ENCODE measurements at regions not wholly inside any gene's neighbourhood (a gene's known extent, or its start where the extent isn't known, plus 50 kb on each side); places are given as distances from the start of the nearest gene placed in this dataset.

- TF ChIP-seq, protein P1, sequence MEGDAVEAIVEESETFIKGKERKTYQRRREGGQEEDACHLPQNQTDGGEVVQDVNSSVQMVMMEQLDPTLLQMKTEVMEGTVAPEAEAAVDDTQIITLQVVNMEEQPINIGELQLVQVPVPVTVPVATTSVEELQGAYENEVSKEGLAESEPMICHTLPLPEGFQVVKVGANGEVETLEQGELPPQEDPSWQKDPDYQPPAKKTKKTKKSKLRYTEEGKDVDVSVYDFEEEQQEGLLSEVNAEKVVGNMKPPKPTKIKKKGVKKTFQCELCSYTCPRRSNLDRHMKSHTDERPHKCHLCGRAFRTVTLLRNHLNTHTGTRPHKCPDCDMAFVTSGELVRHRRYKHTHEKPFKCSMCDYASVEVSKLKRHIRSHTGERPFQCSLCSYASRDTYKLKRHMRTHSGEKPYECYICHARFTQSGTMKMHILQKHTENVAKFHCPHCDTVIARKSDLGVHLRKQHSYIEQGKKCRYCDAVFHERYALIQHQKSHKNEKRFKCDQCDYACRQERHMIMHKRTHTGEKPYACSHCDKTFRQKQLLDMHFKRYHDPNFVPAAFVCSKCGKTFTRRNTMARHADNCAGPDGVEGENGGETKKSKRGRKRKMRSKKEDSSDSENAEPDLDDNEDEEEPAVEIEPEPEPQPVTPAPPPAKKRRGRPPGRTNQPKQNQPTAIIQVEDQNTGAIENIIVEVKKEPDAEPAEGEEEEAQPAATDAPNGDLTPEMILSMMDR (IDR thresholded peaks at IDR 0.05; ENCODE audit: insufficient read depth, low read length, poor library complexity, severe bottlenecking), result no peak
- TF ChIP-seq EZH2phosphoT487 (conservative IDR thresholded peaks at IDR 0.05; ENCODE audit: low read length), result no peak
- Histone ChIP-seq H3F3A (ENCODE audit: insufficient read depth) (no peaks in the 10 kb centered on the region), H3K36me3 (ENCODE audit: low read length) (no peaks in the 10 kb centered on the region), H3K27ac (ENCODE audit: low read depth, low read length) (no peak overlapping the region), H3K27me3 (ENCODE audit: low read length) (no peaks in the 10 kb centered on the region), H3K4me2 (ENCODE audit: low read depth, low read length, poor library complexity, severe bottlenecking) (no peak overlapping the region), H2AFZ (ENCODE audit: low read depth, low read length, severe bottlenecking) (no peak overlapping the region), H3K4me3 (ENCODE audit: insufficient read depth, low read length, poor library complexity, severe bottlenecking) (no peak overlapping the region), H3K9me2 (replicated peaks; ENCODE audit: insufficient read depth, low read length) (no peaks in the 10 kb centered on the region), H3K9me3 (ENCODE audit: insufficient read depth, low read length) (no peaks in the 10 kb centered on the region), H3K9ac (ENCODE audit: low read length) (no peak overlapping the region), H4K20me1 (ENCODE audit: low read depth, low read length) (no peaks in the 10 kb centered on the region), H3K79me2 (ENCODE audit: insufficient read depth, low read length) (no peaks in the 10 kb centered on the region)
Observed at GRCh38 chr2:56455642-56456041, 271.9 kb downstream of the CCDC85A start.

DNA sequence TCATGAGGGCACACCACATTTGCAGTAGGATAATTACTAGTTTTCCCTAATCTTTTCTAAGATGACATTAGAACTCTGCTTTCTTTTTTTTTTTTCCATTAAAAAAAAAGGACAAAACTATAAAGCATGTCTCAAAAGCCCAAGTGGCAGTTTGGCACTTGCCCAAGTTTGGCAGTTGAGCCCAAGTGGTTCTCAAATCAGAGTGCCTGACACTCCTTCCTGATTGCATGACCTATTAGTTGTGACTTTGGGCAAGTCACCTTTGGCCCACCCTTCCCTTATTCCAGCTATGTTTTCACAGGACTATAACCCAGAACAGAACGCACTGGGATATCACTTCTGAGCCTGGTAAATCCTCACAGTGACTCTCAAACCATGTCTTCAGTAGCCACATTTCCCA is 273.0 kb downstream of the CCDC85A start:
- no peaks in the 10 kb centered on the region for H3K36me3 ChIP-seq (ENCODE audit: low read length)
- H3K27me3 ChIP-seq (ENCODE audit: low read length), result no peaks in the 10 kb centered on the region
- H3K9ac ChIP-seq (ENCODE audit: low read length), result no peak overlapping the region
- TF ChIP-seq, protein P1 (IDR thresholded peaks at IDR 0.05; ENCODE audit: insufficient read depth, low read length, poor library complexity, severe bottlenecking), result no peak
- no peak for TF ChIP-seq EZH2phosphoT487 (conservative IDR thresholded peaks at IDR 0.05; ENCODE audit: low read length)
- H3F3A ChIP-seq (ENCODE audit: insufficient read depth), result no peaks in the 10 kb centered on the region
- H3K27ac ChIP-seq (ENCODE audit: low read depth, low read length), result no peak overlapping the region
- no peak overlapping the region for H2AFZ ChIP-seq (ENCODE audit: low read depth, low read length, severe bottlenecking)
- no peak overlapping the region for H3K4me2 ChIP-seq (ENCODE audit: low read depth, low read length, poor library complexity, severe bottlenecking)
- no peaks in the 10 kb centered on the region for H3K79me2 ChIP-seq (ENCODE audit: insufficient read depth, low read length)
- no peak overlapping the region for H3K4me3 ChIP-seq (ENCODE audit: insufficient read depth, low read length, poor library complexity, severe bottlenecking)
- H4K20me1 ChIP-seq (ENCODE audit: low read depth, low read length), result no peaks in the 10 kb centered on the region
- no peaks in the 10 kb centered on the region for H3K9me3 ChIP-seq (ENCODE audit: insufficient read depth, low read length)
- H3K9me2 ChIP-seq (replicated peaks; ENCODE audit: insufficient read depth, low read length), result no peaks in the 10 kb centered on the region

GRCh38 chr2:56460508-56460907 is 276.7 kb downstream of the CCDC85A start:
- Histone ChIP-seq H4K20me1 (ENCODE audit: low read depth, low read length) (no peaks in the 10 kb centered on the region), H3K79me2 (ENCODE audit: insufficient read depth, low read length) (no peaks in the 10 kb centered on the region), H2AFZ (ENCODE audit: low read depth, low read length, severe bottlenecking) (no peak overlapping the region), H3K4me3 (ENCODE audit: insufficient read depth, low read length, poor library complexity, severe bottlenecking) (no peak overlapping the region), H3K4me2 (ENCODE audit: low read depth, low read length, poor library complexity, severe bottlenecking) (no peak overlapping the region), H3K27ac (ENCODE audit: low read depth, low read length) (no peak overlapping the region), H3K36me3 (ENCODE audit: low read length) (no peaks in the 10 kb centered on the region), H3K9ac (ENCODE audit: low read length) (no peak overlapping the region), H3K9me3 (ENCODE audit: insufficient read depth, low read length) (no peaks in the 10 kb centered on the region), H3K9me2 (replicated peaks; ENCODE audit: insufficient read depth, low read length) (no peaks in the 10 kb centered on the region), H3K27me3 (ENCODE audit: low read length) (no peaks in the 10 kb centered on the region), H3F3A (ENCODE audit: insufficient read depth) (no peaks in the 10 kb centered on the region)
- TF ChIP-seq, protein P1 (IDR thresholded peaks at IDR 0.05; ENCODE audit: insufficient read depth, low read length, poor library complexity, severe bottlenecking), result no peak
- TF ChIP-seq EZH2phosphoT487 (conservative IDR thresholded peaks at IDR 0.05; ENCODE audit: low read length), result no peak

Measured in SU-DHL-6 (cell line).